A673 (cell line): ENCODE measurements at regions not wholly inside any gene's neighbourhood (a gene's known extent, or its start where the extent isn't known, plus 50 kb on each side); places are given as distances from the start of the nearest gene placed in this dataset.

Source experiments
- EZH2 ChIP-seq: fragments of 200-600 bp; sonication (generic); IDR thresholded peaks from 2 replicates; pipeline ENCODE4 v1.6.1; 2017; ENCODE audit warnings: borderline replicate concordance, low read depth, mild to moderate bottlenecking, mixed read lengths, antibody characterized with exemption, low read length; ENCODE audit not compliant: poor library complexity, severe bottlenecking
- TF ChIP-seq, protein P1 (sequence below): fragments of 300-800, 200-600 bp; sonication (generic); conservative IDR thresholded peaks from 2 replicates; pipeline ENCODE4 v1.5.1; 2017; ENCODE audit warnings: low read depth, mild to moderate bottlenecking, antibody characterized with exemption, low read length, moderate library complexity, mixed read lengths

DNA sequence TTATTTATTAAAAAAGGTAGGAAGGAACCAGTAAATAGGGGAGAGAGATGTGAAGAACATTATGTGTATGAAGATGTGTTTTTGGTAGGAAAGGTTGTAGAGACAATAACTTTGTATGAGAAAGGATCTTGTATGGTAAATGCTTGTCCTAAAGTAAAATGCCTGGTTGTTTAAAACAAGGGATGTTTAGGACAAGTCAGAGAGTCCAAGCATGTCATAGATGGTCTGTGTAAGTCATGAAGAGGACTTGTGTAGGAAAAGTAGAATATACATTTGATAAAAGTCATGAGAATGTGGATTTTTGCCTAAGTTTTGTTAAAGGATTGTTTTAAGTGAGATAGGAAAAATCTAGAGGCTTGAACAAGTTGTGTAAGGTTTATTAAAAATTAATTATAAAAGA lies 325.1 kb downstream of the CDH26 start:
- TF ChIP-seq, protein P1, sequence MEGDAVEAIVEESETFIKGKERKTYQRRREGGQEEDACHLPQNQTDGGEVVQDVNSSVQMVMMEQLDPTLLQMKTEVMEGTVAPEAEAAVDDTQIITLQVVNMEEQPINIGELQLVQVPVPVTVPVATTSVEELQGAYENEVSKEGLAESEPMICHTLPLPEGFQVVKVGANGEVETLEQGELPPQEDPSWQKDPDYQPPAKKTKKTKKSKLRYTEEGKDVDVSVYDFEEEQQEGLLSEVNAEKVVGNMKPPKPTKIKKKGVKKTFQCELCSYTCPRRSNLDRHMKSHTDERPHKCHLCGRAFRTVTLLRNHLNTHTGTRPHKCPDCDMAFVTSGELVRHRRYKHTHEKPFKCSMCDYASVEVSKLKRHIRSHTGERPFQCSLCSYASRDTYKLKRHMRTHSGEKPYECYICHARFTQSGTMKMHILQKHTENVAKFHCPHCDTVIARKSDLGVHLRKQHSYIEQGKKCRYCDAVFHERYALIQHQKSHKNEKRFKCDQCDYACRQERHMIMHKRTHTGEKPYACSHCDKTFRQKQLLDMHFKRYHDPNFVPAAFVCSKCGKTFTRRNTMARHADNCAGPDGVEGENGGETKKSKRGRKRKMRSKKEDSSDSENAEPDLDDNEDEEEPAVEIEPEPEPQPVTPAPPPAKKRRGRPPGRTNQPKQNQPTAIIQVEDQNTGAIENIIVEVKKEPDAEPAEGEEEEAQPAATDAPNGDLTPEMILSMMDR, result no peak
- TF ChIP-seq EZH2, result no peak
